ENCODE measurements at regions not wholly inside any gene's neighbourhood (a gene's known extent, or its start where the extent isn't known, plus 50 kb on each side); places are given as distances from the start of the nearest gene placed in this dataset.

DNA sequence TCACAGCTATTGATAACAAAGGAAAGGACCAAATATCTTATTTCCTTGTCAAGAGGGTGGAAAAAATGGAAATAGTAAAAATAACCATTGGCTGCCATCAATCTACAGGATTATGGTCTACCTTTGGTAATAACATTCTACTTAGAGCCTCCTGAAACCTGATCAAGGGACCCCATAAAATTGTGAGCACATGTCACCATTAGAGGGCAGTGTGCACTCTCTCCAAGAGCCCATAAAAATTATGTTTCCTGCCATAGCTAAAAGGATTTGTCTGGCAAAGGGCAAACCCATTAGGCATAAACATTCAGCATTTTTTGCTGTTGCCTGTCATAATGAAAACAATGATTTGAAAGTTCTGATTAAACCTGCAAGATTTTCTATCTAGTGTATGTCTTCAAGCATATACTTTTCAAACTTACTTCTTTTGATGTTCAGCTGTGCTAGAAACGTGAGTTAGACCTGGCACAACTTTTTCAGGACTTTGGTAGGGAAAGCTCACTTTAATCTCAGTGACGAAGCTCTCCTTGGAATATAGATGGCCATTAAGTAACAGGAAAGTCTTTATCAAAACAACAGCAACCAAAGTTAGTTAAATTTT, 120.7 kb upstream of the ZFP64 start:
- POLR2A ChIA-PET (ENCODE audit: partially characterized antibody), result no interaction called here
- H3K9ac ChIP-seq (replicated peaks in 1 of 4; ENCODE audit: extremely low read depth in 1 of 4, low read depth in 3 of 4, low read length in 3 of 4), result no peak overlapping the region

More for the DNA sequence above, 120.7 kb upstream of the ZFP64 start:
- Histone ChIP-seq H3K4ac (replicated peaks; ENCODE audit: insufficient read length, low read depth, low read length) (no peak overlapping the region), H4K8ac (ENCODE audit: extremely low read depth, insufficient read depth, low read length) (no peak overlapping the region), H2AFZ (ENCODE audit: low read length) (no peak overlapping the region), H4K20me1 (replicated peaks in 1 of 2; ENCODE audit: control insufficient read depth in 1 of 2, insufficient read depth in 2 of 2, low read length in 2 of 2) (no peaks in the 10 kb centered on the region), H2BK15ac (ENCODE audit: low read length) (no peak overlapping the region), H3K56ac (replicated peaks; ENCODE audit: insufficient read length, low read depth, low read length) (no peak overlapping the region), H3K4me1 (replicated peaks in 1 of 4; ENCODE audit: control insufficient read depth in 3 of 4, insufficient read depth in 4 of 4, low read length in 3 of 4) (peaks cover 2 to 15% (median 6%) of the 10 kb centered on the region in 4 experiments; a peak in 6 of 7 replicates), H2BK20ac (ENCODE audit: low read length) (no peak overlapping the region), H3K23ac (ENCODE audit: insufficient read length) (no peak overlapping the region), H3K4me2 (ENCODE audit: insufficient read depth in 1 of 2, low read depth in 2 of 2, low read length in 2 of 2) (no peak overlapping the region), H2BK12ac (ENCODE audit: low read depth, low read length) (no peak overlapping the region), H3K4me3 (ENCODE audit: extremely low read depth in 1 of 4, insufficient read depth in 2 of 4, low read depth in 3 of 4, low read length in 4 of 4) (no peak overlapping the region), H3K9me3 (ENCODE audit: insufficient read depth in 2 of 2, low read depth in 1 of 2, low read length in 1 of 2) (no peaks in the 10 kb centered on the region), H2BK5ac (ENCODE audit: low read depth, low read length) (no peak overlapping the region), H3K27me3 (replicated peaks in 1 of 4; ENCODE audit: control insufficient read depth in 3 of 4, extremely low read depth in 1 of 4, insufficient read depth in 3 of 4, low read length in 3 of 4) (peaks cover 0 to 2% (median 0%) of the 10 kb centered on the region in 4 experiments; a peak in 1 of 7 replicates), H3K79me2 (ENCODE audit: control insufficient read depth in 1 of 2, insufficient read depth in 2 of 2, low read length in 2 of 2) (no peaks in the 10 kb centered on the region), H3K36me3 (ENCODE audit: control insufficient read depth in 2 of 4, insufficient read depth in 4 of 4, low read length in 3 of 4) (no peaks in the 10 kb centered on the region), H2BK120ac (replicated peaks; ENCODE audit: low read depth, low read length) (no peak overlapping the region), H3K18ac (ENCODE audit: extremely low read depth, low read length) (no peak overlapping the region), H2AK5ac (ENCODE audit: low read depth, low read length) (no peak overlapping the region), H3K79me1 (ENCODE audit: low read depth, low read length) (no peaks in the 10 kb centered on the region), H3K14ac (ENCODE audit: insufficient read length) (no peak overlapping the region), H4K91ac (replicated peaks; ENCODE audit: insufficient read length, low read length) (no peak overlapping the region), H3K27ac (ENCODE audit: low read depth, low read length) (no peak overlapping the region), H4K5ac (ENCODE audit: insufficient read length, low read depth, low read length) (no peak overlapping the region), H3K23me2 (ENCODE audit: low read depth, low read length) (no peaks in the 10 kb centered on the region; the same call in 1 of the 2 replicates)
- CTCF ChIA-PET (ENCODE audit: partially characterized antibody), result interaction anchor here (0.6 to 3.5 kb wide), 55 partner anchors 11 to 1388 kb away, joined by 3 to 39 read pairs (median 4); no protein-coding TSS in a partner anchor
- 70% methylated on average over 2 of the region's 2 CpGs; no CpG with 5 or more reads in 1 of the 2 experiments for WGBS, 2 experiments (ENCODE audit: extremely low coverage in 1 of 2, insufficient coverage in 1 of 2, insufficient read length in 1 of 2, insufficient replicate concordance in 2 of 2, low coverage in 1 of 2, low lambda C conversion rate in 2 of 2, missing lambda C conversion rate in 1 of 2)
- DNase-seq (ENCODE audit: low read depth in 1 of 2, low spot score in 2 of 2), result no peak
- FAIRE-seq, result peak; percentile 66
- TF ChIP-seq KDM4A (IDR thresholded peaks at IDR 0.05; ENCODE audit: low read depth, low read length, severe bottlenecking), result no peak
- peak; percentile 67 to 72 for TF ChIP-seq RAD21 (IDR thresholded peaks at IDR 0.05 in 1 of 2, conservative IDR thresholded peaks at IDR 0.05 in 1 of 2; ENCODE audit: low read depth in 2 of 2, low read length in 2 of 2)
- TF ChIP-seq, protein P1, sequence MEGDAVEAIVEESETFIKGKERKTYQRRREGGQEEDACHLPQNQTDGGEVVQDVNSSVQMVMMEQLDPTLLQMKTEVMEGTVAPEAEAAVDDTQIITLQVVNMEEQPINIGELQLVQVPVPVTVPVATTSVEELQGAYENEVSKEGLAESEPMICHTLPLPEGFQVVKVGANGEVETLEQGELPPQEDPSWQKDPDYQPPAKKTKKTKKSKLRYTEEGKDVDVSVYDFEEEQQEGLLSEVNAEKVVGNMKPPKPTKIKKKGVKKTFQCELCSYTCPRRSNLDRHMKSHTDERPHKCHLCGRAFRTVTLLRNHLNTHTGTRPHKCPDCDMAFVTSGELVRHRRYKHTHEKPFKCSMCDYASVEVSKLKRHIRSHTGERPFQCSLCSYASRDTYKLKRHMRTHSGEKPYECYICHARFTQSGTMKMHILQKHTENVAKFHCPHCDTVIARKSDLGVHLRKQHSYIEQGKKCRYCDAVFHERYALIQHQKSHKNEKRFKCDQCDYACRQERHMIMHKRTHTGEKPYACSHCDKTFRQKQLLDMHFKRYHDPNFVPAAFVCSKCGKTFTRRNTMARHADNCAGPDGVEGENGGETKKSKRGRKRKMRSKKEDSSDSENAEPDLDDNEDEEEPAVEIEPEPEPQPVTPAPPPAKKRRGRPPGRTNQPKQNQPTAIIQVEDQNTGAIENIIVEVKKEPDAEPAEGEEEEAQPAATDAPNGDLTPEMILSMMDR (IDR thresholded peaks at IDR 0.05; ENCODE audit: control extremely low read depth in 1 of 3, insufficient read depth in 1 of 3, low read depth in 1 of 3, low read length in 3 of 3), result peak in 2 of 3 experiments; percentile 61 to 71; a peak in 3 of 4 replicates

Measured in H1 (cell line).